Hematopoietic multipotent progenitor cell treated with erythropoietin and hydrocortisone succinate and interleukin-3 and kit ligand, for 4 days (in vitro differentiated cells): ENCODE measurements at regions not wholly inside any gene's neighbourhood (a gene's known extent, or its start where the extent isn't known, plus 50 kb on each side); places are given as distances from the start of the nearest gene placed in this dataset.

Experiments used
- DNase-seq: peaks from one replicate; pipeline ENCODE4 v3.0.0-alpha.2; 2015

GRCh38 chr2:226652983-226653765, 146.4 kb downstream of the IRS1 start:
- no peak for DNase-seq

- no peak for DNase-seq
These were observed 147.3 kb downstream of the IRS1 start for GRCh38 chr2:226652369-226652768.

DNA sequence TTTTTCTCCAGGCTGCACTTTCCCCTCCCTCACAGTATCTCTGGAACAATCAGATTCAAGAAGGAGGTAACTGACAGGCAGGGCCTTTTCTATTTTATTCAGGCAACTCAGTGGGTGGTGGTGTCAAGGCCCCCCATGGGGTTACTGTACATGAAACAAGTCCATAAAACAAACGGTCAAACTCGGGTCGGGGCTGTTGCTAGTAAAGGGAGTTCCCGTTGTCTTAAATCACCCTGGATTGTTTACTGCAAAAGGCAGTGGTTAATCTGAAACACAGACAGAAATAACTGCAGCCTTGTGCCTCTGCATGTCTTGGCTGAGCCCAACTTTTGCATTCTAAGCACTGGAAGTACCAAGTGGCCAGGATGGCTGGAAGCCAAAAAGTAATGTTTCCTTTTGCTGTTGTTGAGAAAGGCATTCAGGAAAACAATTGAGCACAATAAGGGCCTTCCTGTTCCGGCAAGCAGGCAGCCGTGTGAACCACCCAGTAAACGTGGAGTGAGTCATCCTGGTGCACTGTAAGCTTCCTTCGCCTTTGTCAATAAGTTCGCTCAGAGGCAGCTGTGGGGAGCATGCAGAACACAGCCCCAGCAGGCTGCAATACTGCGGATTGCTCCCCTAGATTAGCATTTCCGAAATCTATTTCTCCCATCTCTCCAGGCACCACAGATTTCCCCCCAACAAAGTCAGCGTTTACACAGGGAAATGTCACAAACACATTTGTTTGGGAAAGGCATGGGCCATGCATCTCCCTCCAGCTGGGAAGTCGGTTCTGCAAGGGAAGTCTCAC, 149.6 kb downstream of the IRS1 start:
- DNase-seq = peak; percentile 44

DNA sequence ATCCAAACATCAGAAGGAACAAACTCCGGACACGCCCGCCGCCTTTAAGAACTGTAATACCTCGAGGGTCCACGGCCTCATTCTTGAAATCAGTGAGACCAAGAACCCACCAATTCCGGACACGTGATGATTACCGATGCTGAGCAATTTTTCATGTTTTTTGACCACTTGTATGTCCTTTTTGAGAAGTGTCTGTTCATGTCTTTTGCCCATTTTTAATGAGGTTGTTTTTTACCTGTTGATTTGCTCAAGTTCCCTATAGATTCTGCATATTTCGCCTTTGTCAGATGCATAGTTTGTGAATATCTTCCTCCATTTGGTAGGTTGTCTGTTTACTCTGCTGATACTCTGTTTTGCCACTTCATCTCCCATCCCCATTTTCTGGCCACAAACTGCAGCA, 150.4 kb downstream of the IRS1 start:
- no peak for DNase-seq

GRCh38 chr2:226647621-226648518, 151.8 kb downstream of the IRS1 start:
- no peak for DNase-seq

- no peak for DNase-seq
These were observed 155.2 kb downstream of the IRS1 start for GRCh38 chr2:226644399-226644865.

DNA sequence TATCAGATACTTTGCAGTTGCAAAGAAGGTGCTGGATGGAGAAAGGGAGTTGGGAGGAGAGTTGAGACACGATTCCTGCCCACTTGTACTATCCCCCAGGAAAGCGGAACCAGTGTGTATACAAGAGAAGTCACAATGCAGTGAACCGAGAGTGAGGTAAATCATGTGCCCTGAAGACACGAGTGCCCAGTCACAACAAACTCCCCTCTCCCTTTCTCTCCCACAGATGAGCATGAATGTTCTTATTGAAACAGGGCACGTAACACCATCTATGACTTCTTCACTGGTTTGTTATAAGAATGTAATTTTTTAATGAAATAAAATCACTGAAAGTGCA, 155.7 kb downstream of the IRS1 start:
- DNase-seq = no peak

DNA sequence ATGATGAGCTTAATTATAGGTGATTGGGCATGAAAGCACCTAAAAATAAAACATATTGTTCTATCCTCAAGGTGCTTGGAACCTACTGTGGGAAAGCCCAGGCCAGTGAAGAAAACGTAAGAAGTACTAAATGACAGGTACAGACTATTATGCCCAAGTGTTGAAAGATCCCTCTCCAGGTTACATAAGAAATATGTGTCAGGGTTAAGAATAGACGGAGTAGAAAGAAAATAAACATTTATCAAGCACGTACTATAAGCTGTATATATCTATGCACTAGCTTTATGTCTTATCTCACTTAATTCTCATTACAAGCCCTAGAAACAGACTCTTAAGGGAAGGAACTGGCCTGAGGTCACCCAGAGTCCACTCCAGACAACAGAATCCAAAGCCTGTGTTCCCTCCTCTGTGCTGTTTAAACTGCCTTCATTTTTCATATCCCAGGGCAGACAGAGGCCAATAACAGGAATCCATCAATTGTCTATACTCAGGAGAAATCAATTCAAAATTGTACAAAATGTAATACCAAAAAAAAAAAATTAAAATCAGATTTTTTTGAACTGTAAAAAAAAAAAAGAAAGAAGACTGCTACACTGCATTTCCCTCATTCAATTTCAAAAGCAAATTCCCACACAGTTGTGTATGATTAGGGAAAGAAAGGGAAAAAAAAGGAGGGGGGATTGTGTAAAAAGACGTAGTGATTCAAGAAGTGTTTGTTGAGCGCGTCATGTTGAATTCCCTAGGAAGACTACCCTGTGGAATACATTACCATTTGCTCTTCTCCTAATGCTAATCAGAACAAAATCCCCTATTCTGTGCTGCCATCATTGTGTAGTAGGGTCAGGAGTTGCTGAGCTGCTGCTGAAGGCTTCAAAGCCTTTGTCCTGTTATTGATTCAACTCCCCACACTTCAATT, 156.3 kb downstream of the IRS1 start:
- DNase-seq = no peak

GRCh38 chr2:226641008-226641407, 158.6 kb downstream of the IRS1 start:
- no peak for DNase-seq

GRCh38 chr2:226640501-226640900, 159.1 kb downstream of the IRS1 start:
- no peak for DNase-seq

- no peak for DNase-seq
These were observed 160.1 kb downstream of the IRS1 start for GRCh38 chr2:226639550-226639949.

GRCh38 chr2:226638576-226638975, 161.0 kb downstream of the IRS1 start:
- DNase-seq = no peak

- no peak for DNase-seq
These were observed 162.2 kb downstream of the IRS1 start for GRCh38 chr2:226637383-226637782.

GRCh38 chr2:226636586-226636985, 163.0 kb downstream of the IRS1 start:
- no peak for DNase-seq

DNA sequence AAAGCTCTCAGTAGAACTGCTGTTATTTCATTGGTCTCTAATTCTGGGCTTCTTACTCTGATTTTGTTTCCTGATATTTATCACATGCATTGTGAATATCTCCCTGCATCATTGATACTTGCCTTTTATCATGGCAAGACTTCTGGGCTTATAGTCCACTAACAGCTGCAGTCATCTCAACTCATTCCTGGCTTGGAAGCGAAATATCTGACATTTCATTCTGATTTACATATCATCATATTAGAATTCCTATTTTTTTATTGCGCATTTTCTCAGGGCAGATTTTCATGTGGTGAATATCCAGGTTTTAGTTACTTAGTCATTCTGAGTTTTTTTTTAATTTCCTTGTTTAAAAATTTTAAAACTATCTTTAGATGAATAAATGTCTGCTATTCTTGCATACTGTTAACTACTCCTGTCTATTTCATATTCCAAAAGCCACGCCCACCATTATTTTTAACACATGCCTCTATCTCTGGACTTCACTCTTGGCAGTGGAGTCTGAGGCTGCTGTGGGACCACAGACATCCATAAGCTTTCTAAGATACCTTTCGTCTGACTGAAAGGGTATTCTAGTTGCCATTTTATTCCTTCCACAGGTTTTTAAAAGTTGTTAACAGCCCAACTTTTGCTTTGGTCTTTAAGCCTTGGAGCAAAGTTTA, 164.5 kb downstream of the IRS1 start:
- no peak for DNase-seq

- DNase-seq = no peak
These were observed 167.9 kb downstream of the IRS1 start for GRCh38 chr2:226631671-226632070.

DNA sequence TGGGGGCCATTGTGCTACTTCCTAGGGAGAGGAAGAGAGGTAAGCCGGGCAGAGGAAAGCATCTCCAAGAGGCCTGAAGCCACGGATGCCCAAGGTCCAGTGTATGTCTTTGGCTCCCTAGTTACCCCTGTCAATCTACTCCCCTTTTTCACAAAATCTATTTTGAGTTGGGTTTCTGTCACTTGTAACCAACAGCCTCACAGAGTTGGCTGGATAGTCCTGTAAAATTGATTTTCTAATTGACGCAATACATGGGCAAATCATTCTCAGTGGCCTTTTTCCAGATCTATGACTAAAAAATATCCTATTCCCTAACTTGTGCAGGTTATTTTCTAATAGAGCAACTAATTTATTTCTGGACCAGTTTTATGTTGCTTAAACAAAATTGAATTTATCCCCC, 168.4 kb downstream of the IRS1 start:
- DNase-seq = no peak

- no peak for DNase-seq
These were observed 173.7 kb downstream of the IRS1 start for GRCh38 chr2:226625946-226626345.

- no peak for DNase-seq
These were observed 175.8 kb downstream of the IRS1 start for GRCh38 chr2:226623587-226624368.

GRCh38 chr2:226622484-226622883, 177.1 kb downstream of the IRS1 start:
- no peak for DNase-seq

GRCh38 chr2:226620176-226620575, 179.4 kb downstream of the IRS1 start:
- no peak for DNase-seq
